OCI-LY7 (cell line): ENCODE measurements at regions not wholly inside any gene's neighbourhood (a gene's known extent, or its start where the extent isn't known, plus 50 kb on each side); places are given as distances from the start of the nearest gene placed in this dataset.

Experiments
- CTCF ChIP-seq: fragments of 200-600 bp; sonication (generic); conservative IDR thresholded peaks from 2 replicates; pipeline ENCODE4 v1.5.1; 2014; ENCODE audit warnings: mild to moderate bottlenecking, antibody characterized with exemption, low read length, moderate library complexity, mixed read lengths
- EZH2phosphoT487 ChIP-seq: fragments of 200-600 bp; sonication (generic); IDR thresholded peaks from 2 replicates; pipeline ENCODE4 v1.6.1; 2018; ENCODE audit warnings: low read depth, borderline replicate concordance, mild to moderate bottlenecking, mixed run types, antibody characterized with exemption, low read length, moderate library complexity, mixed read lengths

- TF ChIP-seq CTCF (no peak), EZH2phosphoT487 (no peak)
These were observed 1396.3 kb downstream of the GATA3 start for GRCh38 chr10:9450801-9451200.
